Duodenal mucosa (tissue), 2 donors: ENCODE measurements at regions not wholly inside any gene's neighbourhood (a gene's known extent, or its start where the extent isn't known, plus 50 kb on each side); places are given as distances from the start of the nearest gene placed in this dataset.
"Not testable (repeated sequence)": the region's sequence is repeated elsewhere in the genome, so short reads cannot be mapped to it uniquely, and the experiment has no call there.

Experiments
- H3K27ac ChIP-seq: one replicate; pipeline ENCODE4 v1.7.0; 2013; ENCODE audit warnings: low read depth, low read length
- H3K27me3 ChIP-seq, 2 donors: one replicate each; pipeline ENCODE4 v1.7.0; 2013; ENCODE audit warnings: low read length in 2 of 2, control low read depth in 1 of 2; ENCODE audit not compliant: insufficient read depth in 2 of 2, control insufficient read depth in 1 of 2
- H3K36me3 ChIP-seq, 2 donors: one replicate each; pipeline ENCODE4 v1.7.0; 2013; ENCODE audit warnings: low read length in 2 of 2, control low read depth in 1 of 2; ENCODE audit not compliant: insufficient read depth in 2 of 2, control insufficient read depth in 1 of 2
- H3K4me1 ChIP-seq, 2 donors: one replicate each; pipeline ENCODE4 v1.7.0; 2013; ENCODE audit warnings: low read length in 2 of 2, control low read depth in 1 of 2; ENCODE audit not compliant: insufficient read depth in 2 of 2, control insufficient read depth in 1 of 2
- H3K4me3 ChIP-seq, 2 donors: one replicate each; pipeline ENCODE4 v1.7.0; 2013; ENCODE audit warnings: low read length in 2 of 2, low read depth in 1 of 2
- H3K9ac ChIP-seq, 2 donors: one replicate each; pipeline ENCODE4 v1.7.0; 2013; ENCODE audit warnings: low read length in 2 of 2, low read depth in 1 of 2
- H3K9me3 ChIP-seq, 2 donors: one replicate each; pipeline ENCODE4 v1.7.0; 2013; ENCODE audit warnings: low read length in 2 of 2, control low read depth in 1 of 2; ENCODE audit not compliant: control insufficient read depth in 1 of 2

DNA sequence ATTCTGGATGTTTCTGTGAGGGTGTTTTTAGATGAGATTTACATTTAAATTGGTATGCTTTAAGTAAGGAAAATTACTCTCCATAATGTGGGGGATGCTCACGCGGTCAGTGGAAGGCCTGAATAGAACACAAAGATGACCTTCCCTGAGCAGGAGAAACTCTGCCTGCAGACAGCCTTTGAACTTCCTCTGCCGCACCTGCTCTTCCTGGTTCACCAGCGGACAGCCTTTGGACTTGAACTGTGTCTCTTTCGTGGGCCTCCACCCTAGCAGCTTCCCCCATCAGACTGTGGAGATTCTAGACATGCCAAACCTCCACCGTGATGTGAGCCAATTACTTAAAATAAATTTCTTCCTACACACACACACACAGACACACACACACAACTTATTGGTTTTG lies 210.7 kb downstream of the EFCAB11 start:
- H3K36me3 ChIP-seq: no peaks in the 10 kb centered on the region
- no peak overlapping the region for H3K9ac ChIP-seq
- H3K9me3 ChIP-seq: peaks cover 4 to 13% of the 10 kb centered on the region in 2 donors
- H3K27me3 ChIP-seq: no peaks in the 10 kb centered on the region
- H3K4me1 ChIP-seq: peaks cover 0 to 10% of the 10 kb centered on the region in 2 donors
- H3K4me3 ChIP-seq: no peak overlapping the region
- H3K27ac ChIP-seq: no peak overlapping the region

DNA sequence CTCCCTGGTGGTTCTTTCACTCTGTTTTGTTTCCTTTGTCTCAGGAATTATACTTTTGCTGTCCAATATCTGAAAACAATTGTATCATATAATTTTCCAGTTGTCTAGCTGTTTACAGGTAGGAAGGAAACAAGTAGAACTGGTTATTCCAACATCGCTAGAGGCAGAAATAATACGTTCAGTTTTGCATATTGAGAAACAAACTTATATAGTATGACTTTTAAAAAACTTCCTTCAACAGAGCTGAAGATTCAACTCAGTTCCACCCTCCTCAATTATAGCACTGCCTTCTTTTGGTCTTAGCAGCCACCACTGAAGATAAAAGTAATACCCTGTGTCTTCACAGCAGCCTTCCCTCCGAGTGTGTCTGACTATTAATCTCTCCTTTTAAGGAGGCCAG lies 214.3 kb downstream of the EFCAB11 start:
- Histone ChIP-seq H3K9me3 (peaks cover 0 to 6% of the 10 kb centered on the region in 2 donors), H3K4me3 (no peak overlapping the region), H3K27ac (no peak overlapping the region), H3K4me1 (peaks cover 0 to 5% of the 10 kb centered on the region in 2 donors), H3K36me3 (no peaks in the 10 kb centered on the region), H3K27me3 (no peaks in the 10 kb centered on the region), H3K9ac (no peak overlapping the region)

DNA sequence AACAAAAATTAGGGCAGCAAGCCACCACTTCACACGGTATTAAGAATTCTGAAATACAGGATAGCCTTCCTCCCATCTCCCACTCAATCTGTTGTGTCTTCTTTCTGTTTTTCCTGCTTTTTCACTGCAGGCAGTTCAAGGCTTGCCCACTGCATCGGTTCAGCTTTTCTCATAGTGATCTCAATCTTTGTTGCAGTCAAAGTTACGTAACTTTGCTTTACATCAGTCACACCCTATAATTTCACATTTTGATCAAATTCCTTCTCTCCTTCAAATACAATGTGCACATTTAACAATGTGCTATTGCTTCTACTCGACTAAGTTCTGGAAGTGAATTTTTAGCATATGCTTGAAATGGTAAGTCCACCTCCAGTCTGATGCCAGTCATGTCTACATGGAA lies 217.6 kb downstream of the EFCAB11 start:
- Histone ChIP-seq H3K27me3 (no peaks in the 10 kb centered on the region), H3K9me3 (no peaks in the 10 kb centered on the region), H3K4me1 (no peaks in the 10 kb centered on the region), H3K27ac (no peak overlapping the region), H3K4me3 (no peak overlapping the region), H3K9ac (no peak overlapping the region), H3K36me3 (no peaks in the 10 kb centered on the region)

DNA sequence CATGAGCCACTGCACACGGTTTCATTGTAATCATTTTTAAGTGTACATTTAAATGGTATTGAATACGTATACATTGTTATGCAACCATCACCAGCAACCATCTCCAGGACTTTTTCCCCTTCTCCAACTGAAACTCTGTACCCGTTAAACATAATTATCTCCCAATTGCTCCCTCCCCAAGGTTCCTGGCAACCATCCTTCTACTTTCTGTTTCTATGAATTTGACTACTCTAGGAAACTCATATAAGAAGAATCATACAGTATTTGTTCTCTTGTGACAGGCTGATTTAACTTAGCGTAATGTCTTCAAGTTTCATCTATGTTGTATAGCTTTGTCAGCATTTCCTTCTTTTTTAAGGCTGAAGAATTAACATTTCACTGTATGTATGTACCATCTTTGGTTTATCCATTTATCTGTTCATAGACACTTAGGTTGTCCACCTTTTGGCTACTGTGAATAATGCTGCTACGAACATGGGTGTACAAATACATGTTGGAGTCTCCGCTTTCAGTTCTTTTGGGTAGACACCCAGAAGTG lies 223.1 kb downstream of the EFCAB11 start:
- Histone ChIP-seq H3K9me3 (no peaks in the 10 kb centered on the region), H3K27me3 (no peaks in the 10 kb centered on the region), H3K4me3 (no peak overlapping the region), H3K9ac (no peak overlapping the region), H3K4me1 (no peaks in the 10 kb centered on the region), H3K27ac (no peak overlapping the region), H3K36me3 (no peaks in the 10 kb centered on the region)

DNA sequence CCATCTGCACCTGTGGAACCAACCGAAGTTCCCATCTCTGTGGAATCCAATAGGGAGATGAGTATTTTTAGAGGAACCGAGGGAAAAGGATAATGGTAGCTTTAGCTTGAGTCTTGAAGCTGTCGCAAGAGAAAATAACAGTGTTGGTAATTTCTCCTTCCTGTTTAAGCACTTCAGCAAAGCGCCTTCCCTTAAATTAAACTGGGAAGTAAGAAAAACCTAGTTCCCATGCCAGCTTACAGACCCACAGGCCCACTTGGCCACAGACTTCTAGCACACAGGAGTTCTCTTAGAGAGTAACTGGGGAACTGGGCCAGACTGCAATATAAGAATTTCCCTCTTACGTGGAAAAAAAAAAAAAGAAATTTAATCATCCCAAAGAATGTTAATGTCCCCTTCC lies 223.8 kb downstream of the EFCAB11 start:
- no peaks in the 10 kb centered on the region for H3K36me3 ChIP-seq
- no peak overlapping the region for H3K9ac ChIP-seq
- H3K9me3 ChIP-seq: no peaks in the 10 kb centered on the region
- H3K27me3 ChIP-seq: no peaks in the 10 kb centered on the region
- no peaks in the 10 kb centered on the region for H3K4me1 ChIP-seq
- no peak overlapping the region for H3K27ac ChIP-seq
- H3K4me3 ChIP-seq: no peak overlapping the region

- no peaks in the 10 kb centered on the region for H3K4me1 ChIP-seq
- H3K9me3 ChIP-seq: no peaks in the 10 kb centered on the region
- H3K9ac ChIP-seq: no peak overlapping the region
- H3K36me3 ChIP-seq: no peaks in the 10 kb centered on the region
- H3K27me3 ChIP-seq: no peaks in the 10 kb centered on the region
- H3K4me3 ChIP-seq: no peak overlapping the region
- no peak overlapping the region for H3K27ac ChIP-seq
These were observed 225.6 kb downstream of the EFCAB11 start for GRCh38 chr14:89728964-89729363.

GRCh38 chr14:89726226-89726625 lies 228.3 kb downstream of the EFCAB11 start:
- H3K4me1 ChIP-seq: peaks cover 10% of the 10 kb centered on the region in 2 donors
- not testable (repeated sequence) for H3K27me3 ChIP-seq

GRCh38 chr14:89724628-89724960 lies 229.9 kb downstream of the EFCAB11 start:
- peak overlapping the region; percentile 14 to 50 for H3K4me3 ChIP-seq
- no peak overlapping the region for H3K27ac ChIP-seq
- H3K27me3 ChIP-seq: no peaks in the 10 kb centered on the region
- no peaks in the 10 kb centered on the region for H3K36me3 ChIP-seq
- H3K4me1 ChIP-seq: peaks cover 16 to 25% of the 10 kb centered on the region in 2 donors
- H3K9me3 ChIP-seq: no peaks in the 10 kb centered on the region
- H3K9ac ChIP-seq: no peak overlapping the region

More at GRCh38 chr14:89726226-89726625, 228.3 kb downstream of the EFCAB11 start:
- not testable (repeated sequence) for H3K9me3 ChIP-seq, H3K9ac ChIP-seq, H3K36me3 ChIP-seq, H3K4me3 ChIP-seq, H3K27ac ChIP-seq

DNA sequence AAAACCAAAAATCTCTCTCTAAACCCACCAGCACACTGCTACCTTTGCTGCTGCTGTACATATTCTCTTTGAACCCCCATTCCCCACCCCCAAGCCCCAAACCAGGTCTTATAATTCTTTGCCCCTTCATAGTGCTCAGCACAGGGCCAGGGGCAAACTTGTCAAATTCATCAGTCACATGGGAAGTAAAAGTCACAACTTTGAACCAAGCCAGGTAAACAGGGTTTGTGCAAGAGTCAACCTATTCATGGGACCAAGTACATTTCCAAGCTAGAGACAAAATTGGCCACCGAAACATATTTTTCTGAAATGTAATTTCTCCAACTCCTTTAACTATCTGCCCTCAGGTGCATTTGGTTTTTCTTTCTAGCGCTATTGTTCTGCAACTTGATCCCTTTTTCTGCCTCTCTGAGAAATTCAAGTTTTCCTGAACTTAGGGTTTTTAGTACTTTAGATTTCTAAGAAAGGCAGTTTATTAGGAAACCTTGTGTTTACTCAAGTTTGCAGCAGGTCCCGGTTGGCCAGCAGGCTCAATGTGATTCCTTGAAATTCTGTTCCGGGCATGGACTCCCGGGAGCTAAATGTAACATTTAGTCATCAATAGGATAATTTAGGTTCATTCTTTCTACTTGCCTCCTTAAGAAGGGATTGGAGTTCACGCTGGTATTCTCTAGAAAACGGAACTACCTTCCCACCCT lies 230.5 kb downstream of the EFCAB11 start:
- Histone ChIP-seq H3K36me3 (no peaks in the 10 kb centered on the region), H3K4me3 (peak overlapping the region; percentile 14 to 50), H3K9ac (no peak overlapping the region), H3K4me1 (peaks cover 16 to 28% of the 10 kb centered on the region in 2 donors), H3K27ac (no peak overlapping the region), H3K27me3 (no peaks in the 10 kb centered on the region), H3K9me3 (no peaks in the 10 kb centered on the region)

DNA sequence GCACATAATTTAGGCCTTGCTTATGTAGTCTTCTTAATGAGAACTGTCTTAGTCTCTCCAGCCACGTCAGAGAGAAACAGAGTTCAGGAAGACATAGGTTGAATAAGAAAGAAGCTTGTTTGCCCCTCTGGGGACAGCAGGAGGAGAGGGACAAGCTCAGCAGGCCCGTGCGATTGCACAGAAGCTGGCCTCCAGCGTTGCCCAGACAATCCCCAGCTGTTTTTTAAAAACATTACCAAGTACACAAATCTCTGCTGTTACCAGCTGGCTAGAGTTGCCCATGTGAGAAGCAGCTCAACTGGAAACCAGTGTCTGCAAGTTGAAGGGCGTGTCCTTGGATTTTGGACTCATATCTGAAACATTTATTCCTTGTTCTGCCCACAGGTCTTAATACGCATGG lies 232.6 kb downstream of the EFCAB11 start:
- no peak overlapping the region for H3K9ac ChIP-seq
- no peaks in the 10 kb centered on the region for H3K36me3 ChIP-seq
- no peak overlapping the region for H3K27ac ChIP-seq
- H3K27me3 ChIP-seq: no peaks in the 10 kb centered on the region
- peaks cover 16 to 28% of the 10 kb centered on the region in 2 donors for H3K4me1 ChIP-seq
- H3K4me3 ChIP-seq: no peak overlapping the region
- no peaks in the 10 kb centered on the region for H3K9me3 ChIP-seq
